GM12874 (cell line): ENCODE measurements at regions not wholly inside any gene's neighbourhood (a gene's known extent, or its start where the extent isn't known, plus 50 kb on each side); places are given as distances from the start of the nearest gene placed in this dataset.

Experiments used
- TF ChIP-seq, protein P1 (sequence below): IDR thresholded peaks from 2 replicates; pipeline ENCODE4 v1.5.1; 2011; ENCODE audit warnings: low read depth, mild to moderate bottlenecking, control low read depth, low read length, moderate library complexity; ENCODE audit not compliant: insufficient read depth

DNA sequence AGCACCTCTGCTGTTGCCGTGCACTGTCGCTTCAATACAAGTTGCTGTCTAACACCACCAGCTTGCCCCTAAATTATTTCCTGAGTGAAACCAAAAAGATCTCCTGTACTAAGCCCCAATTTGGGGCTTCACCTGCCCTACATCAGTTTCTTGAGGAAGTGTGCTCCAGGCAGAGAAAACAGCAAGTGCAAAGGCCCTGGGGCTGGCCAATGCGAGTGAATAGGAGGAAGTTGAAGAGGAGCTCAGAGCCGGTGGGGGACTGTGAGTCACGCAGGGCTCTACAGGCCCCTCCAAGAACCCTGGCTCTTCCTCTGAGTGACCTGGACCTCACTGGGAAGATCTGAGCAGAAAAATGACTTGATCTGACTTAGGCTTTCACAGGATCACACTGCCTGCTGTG, 117.2 kb downstream of the IPO8 start:
- TF ChIP-seq, protein P1, sequence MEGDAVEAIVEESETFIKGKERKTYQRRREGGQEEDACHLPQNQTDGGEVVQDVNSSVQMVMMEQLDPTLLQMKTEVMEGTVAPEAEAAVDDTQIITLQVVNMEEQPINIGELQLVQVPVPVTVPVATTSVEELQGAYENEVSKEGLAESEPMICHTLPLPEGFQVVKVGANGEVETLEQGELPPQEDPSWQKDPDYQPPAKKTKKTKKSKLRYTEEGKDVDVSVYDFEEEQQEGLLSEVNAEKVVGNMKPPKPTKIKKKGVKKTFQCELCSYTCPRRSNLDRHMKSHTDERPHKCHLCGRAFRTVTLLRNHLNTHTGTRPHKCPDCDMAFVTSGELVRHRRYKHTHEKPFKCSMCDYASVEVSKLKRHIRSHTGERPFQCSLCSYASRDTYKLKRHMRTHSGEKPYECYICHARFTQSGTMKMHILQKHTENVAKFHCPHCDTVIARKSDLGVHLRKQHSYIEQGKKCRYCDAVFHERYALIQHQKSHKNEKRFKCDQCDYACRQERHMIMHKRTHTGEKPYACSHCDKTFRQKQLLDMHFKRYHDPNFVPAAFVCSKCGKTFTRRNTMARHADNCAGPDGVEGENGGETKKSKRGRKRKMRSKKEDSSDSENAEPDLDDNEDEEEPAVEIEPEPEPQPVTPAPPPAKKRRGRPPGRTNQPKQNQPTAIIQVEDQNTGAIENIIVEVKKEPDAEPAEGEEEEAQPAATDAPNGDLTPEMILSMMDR, result no peak

DNA sequence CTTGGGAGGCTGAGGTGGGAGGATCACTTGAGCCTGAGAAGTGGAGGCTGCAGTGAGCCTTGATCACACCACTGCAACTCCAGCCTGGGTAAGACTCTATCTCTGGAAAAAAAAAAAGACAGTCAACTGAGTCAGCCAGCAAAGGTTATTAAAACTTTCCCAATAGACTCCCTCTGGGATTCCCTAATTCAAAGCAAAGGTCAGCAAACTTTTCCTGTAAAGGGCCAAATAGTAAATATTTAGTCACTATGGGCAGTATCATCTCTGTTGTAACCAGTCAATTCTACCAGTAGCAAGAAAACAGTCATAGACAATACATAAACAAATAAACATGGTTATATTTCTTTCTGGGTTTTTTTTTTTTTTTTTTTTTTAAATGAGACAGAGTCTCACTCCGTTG, 122.5 kb downstream of the IPO8 start:
- TF ChIP-seq, protein P1, result no peak

GRCh38 chr12:30570211-30570890, 125.3 kb downstream of the IPO8 start:
- TF ChIP-seq, protein P1, result no peak

DNA sequence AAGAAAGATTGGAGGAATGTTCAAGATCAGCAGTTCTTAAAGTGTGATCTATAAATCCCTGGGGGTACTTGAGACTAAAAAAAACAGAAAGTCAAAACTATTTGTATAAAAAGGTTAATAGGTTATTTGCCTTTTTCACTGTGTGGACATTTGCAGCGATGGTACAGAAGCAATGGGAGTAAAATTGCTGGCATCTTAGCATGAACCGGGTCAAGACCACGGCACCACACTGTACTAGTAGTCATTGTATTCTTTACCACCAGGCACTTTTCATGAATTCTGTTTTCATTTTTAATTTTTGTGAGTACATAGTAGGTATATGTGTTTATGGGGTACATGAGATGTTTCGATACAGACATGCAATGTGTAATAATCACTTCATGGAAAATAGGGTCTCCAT, 126.2 kb downstream of the IPO8 start:
- TF ChIP-seq, protein P1, result no peak

DNA sequence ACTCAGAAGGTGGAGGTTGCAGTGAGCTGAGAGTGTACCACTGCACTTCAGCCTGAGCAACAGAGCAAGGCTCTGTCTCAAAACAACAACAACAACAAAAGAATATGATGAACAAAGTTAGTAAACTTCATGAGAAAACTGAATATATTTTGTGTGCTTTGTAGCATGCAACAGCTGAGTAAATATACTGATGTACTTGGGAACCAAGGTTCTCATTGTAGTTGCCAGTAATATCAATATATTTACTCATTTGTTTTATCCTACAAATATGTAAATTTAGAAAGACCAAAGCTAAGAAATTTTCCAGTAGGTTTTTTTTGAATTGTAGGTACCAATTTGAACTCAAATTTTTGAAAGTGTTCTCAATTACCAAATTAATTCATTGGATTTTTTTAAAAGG, 127.2 kb downstream of the IPO8 start:
- TF ChIP-seq, protein P1, result no peak

- TF ChIP-seq, protein P1, result no peak
Measured at GRCh38 chr12:30567082-30567481, 128.6 kb downstream of the IPO8 start.

DNA sequence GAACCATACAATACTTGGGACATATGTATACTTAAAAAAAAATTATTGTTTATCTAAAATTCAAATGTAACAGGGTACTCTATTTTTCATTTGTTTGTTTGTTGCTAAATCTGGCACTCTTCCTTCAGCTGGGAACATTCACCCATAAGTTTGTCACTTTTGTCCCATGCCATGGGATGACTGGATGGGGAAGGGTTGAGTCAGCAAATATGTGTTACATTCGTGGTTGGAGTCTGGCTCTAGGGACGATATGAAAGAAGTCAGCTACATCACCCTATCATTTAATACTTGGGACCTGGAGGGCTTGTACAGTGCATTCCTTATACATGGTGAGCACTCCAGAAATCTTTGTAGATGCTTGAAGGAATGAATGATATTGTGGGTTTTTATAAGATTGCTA, 131.3 kb downstream of the IPO8 start:
- TF ChIP-seq, protein P1, result no peak
